Activated CD4-positive, alpha-beta T cell treated with anti-CD3 and anti-CD28 coated beads, Interleukin-2, amount 50 U/mL, for 24 hours (primary cell): ENCODE measurements at regions not wholly inside any gene's neighbourhood (a gene's known extent, or its start where the extent isn't known, plus 50 kb on each side); places are given as distances from the start of the nearest gene placed in this dataset.

ENCODE experiments used
- DNase-seq, 2 donors: peaks; one replicate each; pipeline ENCODE4 v3.0.0-alpha.2; 2020; ENCODE audit warnings: low read depth in 1 of 2, low spot score in 1 of 2

- DNase-seq: no peak
Observed at GRCh38 chr1:194616835-194617234, 1430.4 kb upstream of the B3GALT2 start.

GRCh38 chr1:194602184-194602583, 1415.8 kb upstream of the B3GALT2 start:
- DNase-seq: no peak

DNA sequence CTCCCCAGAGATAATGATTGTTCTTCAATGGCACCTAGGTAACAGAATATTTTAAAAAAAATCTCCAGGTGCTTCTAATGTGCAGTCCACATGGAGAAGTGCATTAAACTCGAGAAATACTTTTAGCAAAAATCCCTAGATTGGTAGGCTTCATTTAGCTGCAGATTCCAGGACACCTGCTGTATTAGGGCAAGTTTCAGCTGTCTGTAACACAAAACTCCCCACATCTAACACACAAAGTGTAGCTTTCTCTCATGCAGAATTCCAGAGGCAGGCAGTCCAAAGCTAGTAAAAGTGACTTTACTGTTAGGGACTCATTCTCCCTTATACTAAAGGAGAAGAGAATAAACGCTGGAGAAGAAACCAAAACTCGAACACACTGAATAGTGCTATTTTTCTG, 1414.3 kb upstream of the B3GALT2 start:
- no peak for DNase-seq

DNA sequence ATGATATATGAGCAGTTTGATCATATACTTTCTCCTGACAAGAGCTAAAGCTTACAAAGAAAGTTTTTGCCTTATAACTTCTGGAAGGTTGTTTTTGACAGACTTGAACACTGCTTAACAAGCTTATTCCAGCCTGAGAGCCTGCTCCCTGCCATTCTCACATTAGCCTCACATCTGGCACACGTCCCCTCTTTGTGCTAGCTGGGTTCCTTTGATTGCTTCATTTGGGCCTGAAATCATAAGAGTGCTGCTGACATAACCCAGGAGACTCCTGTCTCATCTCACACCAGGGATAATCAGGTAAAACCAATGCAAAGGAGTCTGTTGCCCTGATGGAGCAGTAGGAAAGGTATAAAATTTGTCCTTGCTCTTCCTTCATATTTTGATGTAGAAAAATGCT, 1411.7 kb upstream of the B3GALT2 start:
- DNase-seq: no peak

DNA sequence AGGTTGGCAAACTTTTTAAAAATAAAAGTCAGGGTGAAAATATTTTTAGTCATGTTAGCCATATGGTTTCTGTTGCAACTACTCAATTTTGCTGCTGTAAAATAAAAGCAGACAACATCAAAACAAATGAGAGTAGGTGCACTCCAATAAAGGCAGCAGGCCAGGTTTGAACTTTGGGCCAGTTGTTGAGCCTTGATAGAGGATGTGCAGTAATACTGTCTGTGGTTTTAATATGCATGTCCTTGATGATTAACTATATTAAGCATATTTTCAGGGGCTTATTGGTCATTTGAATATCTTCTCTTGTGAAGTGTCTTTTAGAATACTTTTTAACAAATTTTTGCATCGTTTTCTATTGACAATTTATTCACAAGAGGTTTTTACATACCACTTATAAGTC, 1399.9 kb upstream of the B3GALT2 start:
- DNase-seq: no peak

DNA sequence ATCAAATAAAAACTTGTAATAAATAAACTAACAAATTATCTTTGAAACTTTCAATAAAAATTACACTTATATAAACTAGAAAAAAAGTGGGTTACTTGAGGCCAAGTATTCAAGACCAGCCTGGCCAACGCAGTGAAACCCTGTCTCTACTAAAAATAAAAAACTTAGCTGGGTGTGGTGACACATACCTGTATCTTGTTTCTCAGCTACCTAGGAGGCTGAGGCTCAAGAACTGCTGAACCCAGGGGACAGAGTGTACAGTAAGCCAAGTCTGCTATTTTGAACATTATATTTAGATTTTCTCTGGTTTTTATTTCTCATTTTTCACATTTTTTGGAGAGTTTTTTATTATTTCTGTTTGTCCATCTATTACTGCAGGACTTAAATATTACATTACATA, 1397.6 kb upstream of the B3GALT2 start:
- DNase-seq: no peak

DNA sequence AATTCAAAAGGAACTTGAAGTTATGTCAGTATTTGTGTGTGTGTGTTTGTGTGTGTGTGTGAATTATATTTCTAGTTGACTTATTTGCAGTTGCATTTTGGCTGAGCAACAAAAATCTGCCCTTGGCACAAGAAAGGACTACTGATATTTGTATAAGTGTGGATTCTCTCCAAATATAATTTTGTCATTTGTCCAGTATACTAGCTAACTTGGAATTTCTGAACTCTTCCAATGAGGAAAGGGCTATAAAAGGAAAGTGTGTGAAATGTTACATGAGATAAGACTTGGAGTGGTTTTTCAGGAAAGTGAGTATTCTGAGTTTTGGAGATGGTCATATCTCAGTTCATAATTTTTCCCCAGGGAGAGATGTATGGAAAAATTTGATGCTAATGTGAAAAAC, 1384.1 kb upstream of the B3GALT2 start:
- no peak for DNase-seq

DNA sequence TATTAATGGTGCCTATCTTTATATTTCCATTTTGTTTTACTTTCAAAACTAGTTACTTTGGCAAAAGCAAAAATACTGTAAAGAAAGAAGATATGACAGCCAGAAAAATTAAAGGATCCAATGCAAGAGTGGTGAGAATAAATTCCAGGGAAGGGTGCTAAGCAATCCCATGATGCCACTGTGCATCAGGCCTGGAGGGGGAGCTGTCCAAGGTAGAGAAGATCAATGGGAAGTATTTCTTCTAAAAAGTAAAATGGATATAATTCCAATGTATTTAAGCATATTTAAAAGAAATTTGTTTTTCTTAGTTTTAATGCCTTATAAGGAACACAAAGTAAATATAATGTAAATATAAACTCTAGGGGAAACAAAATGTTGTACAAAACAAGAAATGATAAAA, 1382.2 kb upstream of the B3GALT2 start:
- no peak for DNase-seq

DNA sequence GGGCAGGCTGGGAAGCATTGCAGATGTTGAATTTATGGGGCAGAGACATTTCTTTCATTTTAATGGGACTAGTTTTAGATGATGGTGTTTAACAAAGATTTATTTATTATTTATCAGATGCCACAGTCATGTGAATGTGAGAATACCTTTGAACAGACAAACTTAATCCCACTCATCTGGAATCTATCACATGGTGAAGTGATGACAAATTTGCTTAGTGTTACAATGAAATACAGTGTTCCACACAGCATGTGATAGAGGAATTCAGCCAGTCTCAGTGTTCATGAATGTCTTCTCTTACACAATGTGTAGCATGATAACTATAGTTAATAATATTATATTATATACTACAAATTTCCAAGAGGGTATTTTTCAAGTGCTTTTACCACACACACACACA, 1361.7 kb upstream of the B3GALT2 start:
- no peak for DNase-seq

- no peak for DNase-seq
Observed at GRCh38 chr1:194544012-194544411, 1357.6 kb upstream of the B3GALT2 start.

DNA sequence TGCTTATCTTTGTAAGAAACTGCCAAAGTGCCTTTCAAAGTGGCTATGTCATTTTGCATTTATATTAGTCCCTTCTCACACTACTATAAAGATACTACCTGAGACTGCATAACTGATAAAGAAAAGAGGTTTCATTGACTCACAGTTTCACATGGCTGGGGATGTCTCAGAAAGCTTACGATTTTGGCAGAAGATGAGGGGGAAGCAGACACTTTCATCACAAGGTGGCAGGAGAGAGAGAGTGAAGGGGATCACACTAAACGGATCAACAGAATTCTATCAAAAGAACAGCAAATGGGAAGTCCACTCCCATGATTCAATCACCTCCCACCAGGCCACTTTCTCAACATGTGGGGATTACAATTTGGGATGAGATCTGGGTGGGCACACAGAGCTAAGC, 1352.0 kb upstream of the B3GALT2 start:
- no peak for DNase-seq

GRCh38 chr1:194537521-194537920, 1351.1 kb upstream of the B3GALT2 start:
- no peak for DNase-seq

GRCh38 chr1:194535369-194535768, 1349.0 kb upstream of the B3GALT2 start:
- DNase-seq: no peak

GRCh38 chr1:194534784-194535183, 1348.4 kb upstream of the B3GALT2 start:
- no peak for DNase-seq

DNA sequence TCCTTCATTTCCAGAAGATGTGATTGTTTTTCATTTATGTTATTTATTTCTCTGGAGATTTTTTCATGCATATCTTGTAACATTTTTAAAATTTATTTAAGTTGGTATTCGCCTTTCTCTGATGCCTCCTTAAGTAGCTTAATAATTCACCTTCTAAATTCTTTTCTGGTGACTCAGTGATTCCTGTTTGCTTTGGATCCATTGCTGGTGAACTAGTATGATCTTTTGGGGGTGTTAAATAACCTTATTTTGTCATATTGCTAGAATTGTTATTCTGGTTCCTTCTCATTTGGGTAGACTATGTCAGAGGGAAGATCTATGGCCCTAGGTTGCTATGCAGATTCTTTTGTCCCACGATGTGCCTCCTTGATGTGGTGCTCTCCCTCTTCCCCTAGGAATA, 1347.2 kb upstream of the B3GALT2 start:
- no peak for DNase-seq

DNA sequence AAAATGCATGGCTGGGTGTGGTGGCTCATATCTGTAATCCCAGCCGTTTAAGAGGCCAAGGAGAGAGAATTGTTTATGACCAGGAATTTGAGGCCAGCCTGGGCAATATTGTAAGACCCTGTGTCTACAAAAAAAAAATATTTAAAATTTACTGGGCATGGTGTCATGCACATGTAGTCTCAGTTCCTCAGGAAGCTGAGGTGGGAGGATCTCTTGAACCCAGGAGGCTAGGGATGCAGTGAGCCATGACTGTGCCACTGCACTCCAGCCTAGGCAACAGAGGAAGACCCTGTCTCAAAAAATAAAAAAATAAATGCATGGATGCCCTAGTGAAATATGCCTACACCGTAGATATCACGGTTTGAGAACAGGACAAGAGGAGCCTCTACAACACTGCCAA, 1331.2 kb upstream of the B3GALT2 start:
- no peak for DNase-seq

DNA sequence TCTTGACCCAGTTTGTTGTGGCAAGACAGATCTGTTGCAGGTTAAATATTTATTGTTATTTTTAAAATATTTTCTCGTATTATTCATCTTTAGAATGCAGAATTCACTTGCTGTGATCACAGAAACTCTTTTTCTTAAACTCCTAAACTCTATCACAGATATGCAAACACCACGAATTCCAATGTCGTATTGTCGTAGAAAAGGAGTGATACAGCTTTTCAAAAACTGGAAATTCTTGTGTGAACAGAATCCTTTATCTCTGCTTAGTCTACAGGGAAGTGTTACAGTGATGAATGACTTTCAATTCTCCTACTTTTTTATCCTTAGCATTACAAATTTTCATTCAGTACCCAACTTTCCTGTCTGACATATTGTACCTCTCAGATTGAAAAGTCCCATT, 1329.5 kb upstream of the B3GALT2 start:
- DNase-seq: no peak

- no peak for DNase-seq
Observed at GRCh38 chr1:194512957-194513356, 1326.5 kb upstream of the B3GALT2 start.

- no peak for DNase-seq
Observed at GRCh38 chr1:194512345-194512744, 1325.9 kb upstream of the B3GALT2 start.

DNA sequence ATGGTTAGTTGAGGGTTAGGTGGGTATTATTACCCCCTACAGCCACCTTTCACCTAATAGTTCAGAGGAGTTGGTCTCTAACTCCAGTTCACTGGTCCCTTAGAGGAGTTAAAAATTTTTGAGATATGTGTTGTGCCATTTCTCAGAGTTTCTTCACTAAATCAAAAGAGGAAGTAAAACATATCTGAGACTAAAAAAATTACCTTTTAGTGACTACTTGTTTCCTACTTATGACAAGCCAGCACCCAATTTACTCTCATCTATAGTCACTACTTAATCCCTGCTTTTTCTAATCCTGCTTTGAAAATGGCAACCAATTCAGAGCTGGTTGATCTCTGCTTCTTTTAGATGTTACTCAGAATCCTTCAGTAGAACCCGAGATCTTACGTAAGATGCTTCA, 1316.8 kb upstream of the B3GALT2 start:
- no peak for DNase-seq

DNA sequence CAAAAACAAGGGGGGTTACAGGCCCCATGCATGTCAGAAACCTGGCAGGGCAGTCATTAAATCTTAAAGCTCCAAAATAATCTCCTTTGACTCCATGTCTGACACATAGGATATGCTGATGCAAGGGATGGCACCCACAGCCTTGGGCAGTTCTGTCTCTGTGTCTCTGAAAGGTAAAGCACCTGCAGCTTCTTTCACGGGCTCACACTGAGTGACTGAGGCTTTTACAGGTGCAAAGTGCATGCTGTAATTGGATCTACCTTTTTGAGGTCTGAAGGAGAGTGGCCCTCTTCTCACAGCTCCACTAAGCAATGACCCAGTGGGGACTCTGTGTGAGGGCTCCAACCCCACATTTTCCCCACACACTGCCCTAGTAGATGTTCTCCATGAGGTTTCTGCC, 1309.0 kb upstream of the B3GALT2 start:
- DNase-seq: no peak

DNA sequence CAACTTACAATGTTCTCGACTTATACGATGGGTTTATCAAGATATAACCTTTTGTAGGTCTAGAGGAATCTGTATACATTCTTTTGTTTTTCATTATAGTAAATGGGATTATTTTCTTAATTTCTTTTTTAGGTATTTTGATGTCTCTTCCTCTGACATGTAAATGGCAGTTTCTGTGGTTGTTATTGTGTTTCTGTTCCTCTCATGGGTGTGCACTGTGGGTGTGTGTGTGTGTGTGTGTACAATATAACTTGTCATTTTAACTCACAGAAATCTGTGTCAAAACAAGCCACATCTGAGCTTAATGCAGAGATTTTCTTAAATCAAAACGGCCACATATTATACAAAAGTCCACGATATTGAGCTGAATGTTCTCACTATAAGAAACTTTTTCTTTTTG, 1300.8 kb upstream of the B3GALT2 start:
- no peak for DNase-seq

- DNase-seq: no peak
Observed at GRCh38 chr1:194485432-194485831, 1299.0 kb upstream of the B3GALT2 start.

DNA sequence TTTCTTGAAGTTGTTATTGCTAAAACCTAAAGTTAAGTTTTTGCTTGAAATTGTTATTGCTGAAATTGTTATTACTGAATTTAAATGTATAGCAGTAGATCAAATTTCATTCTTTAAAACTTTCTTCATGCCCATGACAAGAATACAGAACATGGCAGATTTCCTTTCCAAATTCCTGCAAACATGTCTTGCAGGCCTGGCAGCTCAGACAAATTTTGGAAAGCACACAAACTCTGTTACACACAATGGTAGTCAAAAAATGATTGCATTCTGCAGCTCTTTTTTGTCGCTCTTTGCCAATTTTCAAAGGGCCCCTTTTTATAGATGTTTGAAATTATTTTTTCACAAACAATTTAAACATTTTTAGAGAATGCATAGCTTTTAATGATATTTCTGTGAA, 1292.3 kb upstream of the B3GALT2 start:
- no peak for DNase-seq
